Endothelial cell (in vitro differentiated cells): ENCODE measurements at regions not wholly inside any gene's neighbourhood (a gene's known extent, or its start where the extent isn't known, plus 50 kb on each side); places are given as distances from the start of the nearest gene placed in this dataset.

Experiments
- DNase-seq: peaks from one replicate; pipeline ENCODE4 v3.0.0; 2021; ENCODE audit warnings: low spot score
- H3K27ac Mint-ChIP-seq: one replicate; pipeline ENCODE4 v1.8.0; 2021; ENCODE audit warnings: mixed read lengths, inconsistent platforms; ENCODE audit not compliant: unreplicated experiment
- H3K27me3 Mint-ChIP-seq: one replicate; pipeline ENCODE4 v1.8.0; 2021; ENCODE audit warnings: mild to moderate bottlenecking, moderate library complexity, mixed read lengths, inconsistent platforms; ENCODE audit not compliant: unreplicated experiment
- H3K36me3 Mint-ChIP-seq: one replicate; pipeline ENCODE4 v1.8.0; 2021; ENCODE audit warnings: mild to moderate bottlenecking, low read depth, mixed read lengths, inconsistent platforms; ENCODE audit not compliant: unreplicated experiment
- H3K4me1 Mint-ChIP-seq: one replicate; pipeline ENCODE4 v1.8.0; 2021; ENCODE audit warnings: mild to moderate bottlenecking, mixed read lengths, inconsistent platforms; ENCODE audit not compliant: unreplicated experiment
- H3K4me3 Mint-ChIP-seq: one replicate; pipeline ENCODE4 v1.8.0; 2021; ENCODE audit warnings: mild to moderate bottlenecking, mixed read lengths, inconsistent platforms; ENCODE audit not compliant: unreplicated experiment
- H3K9me3 Mint-ChIP-seq: one replicate; pipeline ENCODE4 v1.8.0; 2021; ENCODE audit warnings: mixed read lengths, inconsistent platforms; ENCODE audit not compliant: unreplicated experiment
- TF ChIP-seq, protein P1 (sequence below): fragments of 200-600 bp; sonication (generic); IDR thresholded peaks from one replicate; pipeline ENCODE4 v1.5.0; 2021; ENCODE audit warnings: antibody characterized with exemption; ENCODE audit not compliant: unreplicated experiment

DNA sequence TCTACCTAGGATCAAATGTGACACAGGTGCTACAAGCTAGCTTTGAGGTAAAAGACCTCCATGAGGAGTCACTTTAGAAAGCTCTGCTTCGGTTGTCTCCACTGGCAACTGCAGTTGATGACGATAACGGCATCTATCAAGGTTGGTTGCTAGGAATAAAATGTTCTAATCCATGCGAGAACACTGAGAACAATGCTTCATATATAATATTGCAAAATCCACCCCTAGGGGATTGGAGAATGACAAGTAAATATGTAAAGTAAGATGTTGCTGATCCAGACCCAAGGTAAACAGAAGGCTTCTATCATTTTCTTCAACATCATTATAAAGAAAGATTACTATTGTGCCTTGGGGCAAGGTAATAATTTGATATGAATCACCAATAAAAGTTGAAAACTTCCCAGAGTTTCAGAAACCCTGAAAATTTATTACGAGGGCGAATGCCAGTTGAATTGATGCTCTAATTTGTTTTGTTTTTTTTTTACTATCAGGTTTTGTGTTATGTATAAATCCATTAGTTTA, 1003.4 kb downstream of the CDH18 start:
- H3K36me3 Mint-ChIP-seq, result no peaks in the 10 kb centered on the region
- no peak for DNase-seq
- H3K9me3 Mint-ChIP-seq, result no peaks in the 10 kb centered on the region
- H3K27ac Mint-ChIP-seq, result no peak overlapping the region
- TF ChIP-seq, protein P1, sequence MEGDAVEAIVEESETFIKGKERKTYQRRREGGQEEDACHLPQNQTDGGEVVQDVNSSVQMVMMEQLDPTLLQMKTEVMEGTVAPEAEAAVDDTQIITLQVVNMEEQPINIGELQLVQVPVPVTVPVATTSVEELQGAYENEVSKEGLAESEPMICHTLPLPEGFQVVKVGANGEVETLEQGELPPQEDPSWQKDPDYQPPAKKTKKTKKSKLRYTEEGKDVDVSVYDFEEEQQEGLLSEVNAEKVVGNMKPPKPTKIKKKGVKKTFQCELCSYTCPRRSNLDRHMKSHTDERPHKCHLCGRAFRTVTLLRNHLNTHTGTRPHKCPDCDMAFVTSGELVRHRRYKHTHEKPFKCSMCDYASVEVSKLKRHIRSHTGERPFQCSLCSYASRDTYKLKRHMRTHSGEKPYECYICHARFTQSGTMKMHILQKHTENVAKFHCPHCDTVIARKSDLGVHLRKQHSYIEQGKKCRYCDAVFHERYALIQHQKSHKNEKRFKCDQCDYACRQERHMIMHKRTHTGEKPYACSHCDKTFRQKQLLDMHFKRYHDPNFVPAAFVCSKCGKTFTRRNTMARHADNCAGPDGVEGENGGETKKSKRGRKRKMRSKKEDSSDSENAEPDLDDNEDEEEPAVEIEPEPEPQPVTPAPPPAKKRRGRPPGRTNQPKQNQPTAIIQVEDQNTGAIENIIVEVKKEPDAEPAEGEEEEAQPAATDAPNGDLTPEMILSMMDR, result no peak
- H3K27me3 Mint-ChIP-seq, result no peaks in the 10 kb centered on the region
- H3K4me3 Mint-ChIP-seq, result no peak overlapping the region
- H3K4me1 Mint-ChIP-seq, result peaks cover 12% of the 10 kb centered on the region

DNA sequence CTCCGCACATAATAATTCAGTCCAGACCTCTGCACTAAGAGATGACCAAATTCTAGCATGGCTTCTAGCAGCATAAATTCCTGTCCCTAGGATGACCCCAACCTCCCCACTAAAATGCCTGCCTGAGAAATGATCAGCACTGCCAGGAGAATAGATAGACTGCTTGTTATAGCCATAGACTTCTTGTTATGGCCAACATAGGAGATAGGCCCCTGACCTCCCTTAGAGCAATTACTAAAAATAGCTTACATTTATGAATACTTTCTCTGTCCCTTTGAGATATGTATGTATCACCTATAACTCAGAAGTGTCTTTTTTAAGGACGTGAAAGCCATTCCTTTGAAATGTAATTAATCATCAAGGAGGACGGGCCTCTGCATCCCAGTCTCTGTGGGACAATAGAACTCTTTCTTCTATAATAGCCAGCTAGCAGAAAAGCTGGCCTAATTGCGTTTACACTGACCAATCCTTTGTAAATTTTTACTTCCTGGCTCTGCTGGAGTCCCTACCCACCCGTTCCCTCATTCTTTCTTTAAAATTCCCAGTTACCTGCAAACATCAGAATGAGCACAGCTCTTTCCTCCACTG, 1002.7 kb downstream of the CDH18 start:
- Mint-ChIP-seq H3K27me3 (no peaks in the 10 kb centered on the region), H3K27ac (no peak overlapping the region), H3K4me1 (peaks cover 12% of the 10 kb centered on the region), H3K36me3 (no peaks in the 10 kb centered on the region), H3K4me3 (no peak overlapping the region), H3K9me3 (no peaks in the 10 kb centered on the region)
- DNase-seq, result no peak
- TF ChIP-seq, protein P1, result no peak

DNA sequence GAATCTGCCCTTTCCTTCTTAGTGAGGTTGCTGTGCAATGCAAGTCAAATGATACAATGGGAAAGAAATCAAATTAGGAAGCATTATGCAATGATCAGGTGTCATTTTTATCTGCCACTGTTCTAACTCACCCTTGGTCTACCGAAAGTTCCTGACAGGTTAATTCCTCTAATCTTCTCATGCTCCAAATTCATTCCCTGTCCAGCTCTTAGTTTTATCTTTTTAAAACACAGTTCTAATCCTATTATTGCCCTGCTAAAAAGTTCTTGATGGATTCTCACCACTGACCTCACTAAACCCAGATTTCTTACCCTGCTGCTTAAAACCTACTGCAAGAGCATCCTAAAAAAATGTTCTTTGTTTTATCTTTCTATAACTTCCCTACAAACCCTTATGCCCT, 1000.9 kb downstream of the CDH18 start:
- no peak overlapping the region for H3K27ac Mint-ChIP-seq

DNA sequence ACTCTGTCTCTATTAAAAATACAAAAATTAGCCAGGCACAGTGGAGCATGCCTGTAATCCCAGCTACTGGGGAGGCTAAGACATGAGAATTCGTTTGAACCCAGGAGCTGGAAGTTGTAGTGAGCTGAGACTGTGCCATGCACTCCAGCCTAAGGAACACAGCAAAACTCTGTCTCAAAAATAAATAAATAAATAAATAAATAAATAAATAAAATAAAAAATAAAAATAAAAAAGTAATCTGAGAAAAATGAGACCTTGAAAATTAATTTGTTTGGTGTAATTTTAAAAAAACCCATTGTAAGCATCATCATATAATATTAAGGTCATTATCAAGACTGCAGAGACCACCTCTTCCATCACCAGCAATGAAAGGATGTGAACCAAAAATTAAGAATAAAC, 997.1 kb downstream of the CDH18 start:
- no peak for DNase-seq
- H3K36me3 Mint-ChIP-seq, result no peaks in the 10 kb centered on the region
- TF ChIP-seq, protein P1, result no peak
- H3K4me1 Mint-ChIP-seq, result peaks cover 10% of the 10 kb centered on the region
- H3K9me3 Mint-ChIP-seq, result no peaks in the 10 kb centered on the region
- no peak overlapping the region for H3K4me3 Mint-ChIP-seq
- no peaks in the 10 kb centered on the region for H3K27me3 Mint-ChIP-seq
- H3K27ac Mint-ChIP-seq, result no peak overlapping the region

More for the DNA sequence above, 1000.9 kb downstream of the CDH18 start:
- peaks cover 12% of the 10 kb centered on the region for H3K4me1 Mint-ChIP-seq
- H3K9me3 Mint-ChIP-seq, result no peaks in the 10 kb centered on the region
- no peak for DNase-seq
- TF ChIP-seq, protein P1, result no peak
- H3K27me3 Mint-ChIP-seq, result no peaks in the 10 kb centered on the region
- H3K4me3 Mint-ChIP-seq, result no peak overlapping the region
- no peaks in the 10 kb centered on the region for H3K36me3 Mint-ChIP-seq

DNA sequence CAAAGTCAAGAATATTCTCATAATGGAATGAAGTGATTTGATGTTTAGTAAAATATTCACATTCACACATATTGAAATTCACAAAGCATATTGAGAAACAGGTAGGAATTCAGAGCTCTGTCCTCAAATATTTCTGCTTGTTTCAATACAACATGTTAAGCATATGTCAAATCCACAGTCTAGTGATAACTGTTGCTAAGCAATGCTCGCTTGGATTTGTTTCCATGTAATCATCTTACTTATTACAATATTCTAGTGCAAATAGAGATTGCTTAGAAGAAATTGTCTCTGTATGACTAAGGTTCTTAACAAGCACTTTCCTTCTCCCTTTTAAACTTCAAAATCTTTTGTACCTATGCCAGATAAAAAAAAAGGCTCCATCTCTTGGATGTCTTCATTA, 995.7 kb downstream of the CDH18 start:
- no peak for DNase-seq
- H3K27me3 Mint-ChIP-seq, result no peaks in the 10 kb centered on the region
- H3K27ac Mint-ChIP-seq, result no peak overlapping the region
- H3K9me3 Mint-ChIP-seq, result no peaks in the 10 kb centered on the region
- TF ChIP-seq, protein P1, result no peak
- no peaks in the 10 kb centered on the region for H3K36me3 Mint-ChIP-seq
- H3K4me1 Mint-ChIP-seq, result peaks cover 2% of the 10 kb centered on the region
- H3K4me3 Mint-ChIP-seq, result no peak overlapping the region
